Heart right ventricle (tissue), 16 donors: ENCODE measurements at regions not wholly inside any gene's neighbourhood (a gene's known extent, or its start where the extent isn't known, plus 50 kb on each side); places are given as distances from the start of the nearest gene placed in this dataset.

Experiments used
- ATAC-seq, 8 donors: fragments of 200-7000 bp; cut with Tn5 transposase; one replicate each; pipeline ENCODE4 v1.9.1; 2020; ENCODE audit warnings: mild to moderate bottlenecking in 8 of 8, moderate library complexity in 8 of 8, moderate number of reproducible peaks in 1 of 8
- DNase-seq, 2 donors: peaks; one replicate each; pipeline ENCODE4 v3.0.0-alpha.2; 2020
- H3K27ac ChIP-seq, 10 donors: fragments of 200-600 bp; sonication (generic) in 2 of 10; one replicate each; pipeline versions ENCODE4 v1.5.0 to v1.8.0; 2020 to 2022; ENCODE audit warnings: mild to moderate bottlenecking in 3 of 10
- H3K27me3 ChIP-seq, 7 donors: fragments of 200-600 bp; one replicate each; pipeline ENCODE4 v1.8.0; 2021 to 2022; ENCODE audit warnings: mild to moderate bottlenecking in 2 of 7
- H3K36me3 ChIP-seq, 9 donors: fragments of 200-600 bp; sonication (generic) in 1 of 9; one replicate each; pipeline versions ENCODE4 v1.5.0 to v1.8.0; 2020 to 2022; ENCODE audit warnings: mild to moderate bottlenecking in 2 of 9
- H3K4me1 ChIP-seq, 9 donors: fragments of 200-600 bp; sonication (generic) in 1 of 9; one replicate each; pipeline versions ENCODE4 v1.5.0 to v1.8.0; 2020 to 2022; ENCODE audit warnings: mild to moderate bottlenecking in 4 of 9
- H3K4me3 ChIP-seq, 10 donors: fragments of 200-600 bp; sonication (generic) in 2 of 10; one replicate each; pipeline versions ENCODE4 v1.5.0 to v1.8.0; 2020 to 2022; ENCODE audit warnings: mild to moderate bottlenecking in 7 of 10, moderate library complexity in 2 of 10
- H3K9me3 ChIP-seq, 11 donors: fragments of 200-600 bp in 10 of 11; sonication (generic) in 2 of 11; one replicate each; pipeline versions ENCODE4 v1.5.0 to v1.8.0; 2013 to 2022; ENCODE audit warnings: mild to moderate bottlenecking in 2 of 11, control low read depth in 1 of 11, moderate library complexity in 1 of 11
- WGBS, 2 donors: extraction: QIAGEN DNeasy Blood & Tissue Kit; methylation state at CpG; one replicate each; pipeline ENCODE4 v1.1.7; 2013; ENCODE audit warnings: inconsistent platforms in 1 of 2; 5-methylcytosine and 5-hydroxymethylcytosine counted together
- intact Hi-C, 10 donors: fragments of 100-400 bp; cut with DNase I; formaldehyde crosslinking; loops; one replicate each; pipeline versions ENCODE4 v1.11.1 to v1.14.2; 2022
- TF ChIP-seq, protein P1 (sequence below), 9 donors: fragments of 200-600 bp; sonication (generic) in 2 of 9; IDR thresholded peaks; one replicate each; pipeline versions ENCODE4 v1.5.0 to v1.8.0; 2021 to 2022; ENCODE audit warnings: antibody characterized with exemption in 9 of 9, mild to moderate bottlenecking in 5 of 9, moderate library complexity in 1 of 9
- donor health status: Arrhythmogenic right ventricular cardiomyopathy.
- donor health status: ischemic (EF 13 %, LVEDD 7.1; RV severe dilation, severe dysfunction).
- donor health status: healthy with polysubstance abuse.
- donor health status: DM: no; HTN: yes; CAD: no.
- donor health status: DM: no; HTN: no; CAD: no.
- donor health status: ischemic (EF 25% LVEDD 6.9; RV normal size, moderate dysfunction).
- donor health status: ischemic (EF 25% LVEDD 5.7; RV mildly dilated, moderate dysfunction).
- donor health status: healthy.
- donor health status: DM: yes; HTN: yes; CAD: no.
- donor health status: Ischemic cardiomyopathy.
- donor health status: ischemic (EF 35%, LVEDD 5.7; RV mildly dilated, moderate dysfunction).
- donor health status: nonischemic (EF 11% LVEDD 7.7; RV severe dilation, severe dysfunction).
- donor health status: DM: yes; HTN: yes; CAD: no.
- donor health status: PGD.
- donor health status: ischemic (EF 29% LVEDD 5.4; RV normal size, mild dysfunction).
- donor health status: nonischemic (EF 23%, LVEDD 6.1; RV moderate dilation, normal function).

DNA sequence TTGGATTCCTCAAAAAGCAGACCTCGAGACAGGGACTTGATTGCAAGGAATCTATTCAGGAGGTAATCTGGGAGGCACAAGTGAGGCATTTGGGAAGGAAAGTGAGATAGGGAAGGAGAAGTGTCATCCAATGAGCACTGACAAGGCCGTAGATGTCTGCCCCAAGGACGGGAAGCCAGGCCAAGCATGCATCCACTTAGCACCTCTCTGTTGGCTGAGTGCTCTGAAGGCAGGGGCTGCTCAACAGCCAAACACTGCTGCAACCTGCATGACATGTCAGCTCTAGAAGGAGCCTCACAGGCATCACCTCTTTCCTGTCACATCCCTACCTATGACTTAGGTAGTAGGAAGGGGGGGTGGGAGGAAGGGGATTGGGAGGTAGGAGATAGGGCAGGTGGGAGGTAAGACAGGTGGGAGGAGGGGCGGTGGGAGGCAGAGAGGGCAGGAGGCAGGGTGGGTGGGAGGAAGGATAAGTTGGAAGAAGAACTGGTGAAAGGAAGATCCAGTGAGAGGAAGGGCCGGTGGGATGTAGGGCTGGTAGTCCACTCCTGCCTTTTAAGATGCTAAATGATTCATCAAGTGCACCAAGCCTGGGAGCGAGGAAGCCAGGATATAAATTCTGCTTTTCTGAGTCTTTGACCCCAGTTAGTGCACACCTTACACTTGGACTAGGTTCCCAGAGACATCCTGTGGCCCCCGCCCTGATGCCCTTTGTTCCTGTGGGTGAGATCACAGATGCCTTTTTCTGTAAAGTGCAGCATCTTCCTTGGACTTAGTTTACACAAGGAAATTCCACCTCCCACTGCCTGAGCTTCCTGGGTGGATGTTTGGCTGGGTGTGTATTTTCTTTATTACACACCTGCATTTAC is 83.8 kb upstream of the NXT1 start:
- WGBS, 2 donors = 74 to 78% methylated on average over 7 of the region's 7 CpGs
- intact Hi-C loops = no loop called here
- TF ChIP-seq, protein P1, sequence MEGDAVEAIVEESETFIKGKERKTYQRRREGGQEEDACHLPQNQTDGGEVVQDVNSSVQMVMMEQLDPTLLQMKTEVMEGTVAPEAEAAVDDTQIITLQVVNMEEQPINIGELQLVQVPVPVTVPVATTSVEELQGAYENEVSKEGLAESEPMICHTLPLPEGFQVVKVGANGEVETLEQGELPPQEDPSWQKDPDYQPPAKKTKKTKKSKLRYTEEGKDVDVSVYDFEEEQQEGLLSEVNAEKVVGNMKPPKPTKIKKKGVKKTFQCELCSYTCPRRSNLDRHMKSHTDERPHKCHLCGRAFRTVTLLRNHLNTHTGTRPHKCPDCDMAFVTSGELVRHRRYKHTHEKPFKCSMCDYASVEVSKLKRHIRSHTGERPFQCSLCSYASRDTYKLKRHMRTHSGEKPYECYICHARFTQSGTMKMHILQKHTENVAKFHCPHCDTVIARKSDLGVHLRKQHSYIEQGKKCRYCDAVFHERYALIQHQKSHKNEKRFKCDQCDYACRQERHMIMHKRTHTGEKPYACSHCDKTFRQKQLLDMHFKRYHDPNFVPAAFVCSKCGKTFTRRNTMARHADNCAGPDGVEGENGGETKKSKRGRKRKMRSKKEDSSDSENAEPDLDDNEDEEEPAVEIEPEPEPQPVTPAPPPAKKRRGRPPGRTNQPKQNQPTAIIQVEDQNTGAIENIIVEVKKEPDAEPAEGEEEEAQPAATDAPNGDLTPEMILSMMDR (IDR thresholded peaks at IDR 0.05) = no peak
- Histone ChIP-seq H3K9me3 (peaks cover 0 to 6% (median 0%) of the 10 kb centered on the region in 11 donors), H3K36me3 (no peaks in the 10 kb centered on the region), H3K27me3 (no peaks in the 10 kb centered on the region), H3K4me1 (peaks cover 5 to 33% (median 15%) of the 10 kb centered on the region in 9 donors), H3K4me3 (no peak overlapping the region), H3K27ac (no peak overlapping the region)
- DNase-seq (no peak), ATAC-seq (peak in 1 of 8 donors; percentile 43)

DNA sequence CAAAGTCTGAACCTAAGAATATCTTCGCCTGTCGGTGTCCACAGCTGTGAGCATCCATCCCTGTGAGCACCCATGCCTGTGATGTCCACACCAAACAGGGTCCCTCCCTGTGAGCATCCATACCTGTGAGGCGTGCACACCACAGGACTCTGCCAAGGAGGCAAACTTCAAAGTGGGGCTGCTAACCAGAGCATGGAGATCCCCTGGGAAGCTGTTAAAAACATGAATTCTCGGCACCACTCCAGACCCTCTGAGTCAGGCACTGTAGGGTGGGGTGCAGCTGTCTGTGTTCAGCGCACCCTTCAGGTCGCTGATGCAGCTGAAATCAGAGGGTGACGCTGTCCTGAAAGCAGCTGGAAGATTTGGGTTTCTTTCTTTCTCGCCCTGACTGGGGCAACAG is 85.4 kb upstream of the NXT1 start:
- Histone ChIP-seq H3K36me3 (no peaks in the 10 kb centered on the region), H3K9me3 (peaks cover 0 to 6% (median 0%) of the 10 kb centered on the region in 11 donors), H3K27ac (no peak overlapping the region), H3K4me3 (no peak overlapping the region), H3K27me3 (no peaks in the 10 kb centered on the region), H3K4me1 (peaks cover 2 to 24% (median 13%) of the 10 kb centered on the region in 9 donors)
- ATAC-seq (peak in 1 of 8 donors; percentile 11), DNase-seq (no peak)
- intact Hi-C loops = no loop called here
- TF ChIP-seq, protein P1 (IDR thresholded peaks at IDR 0.05) = no peak
- 84 to 87% methylated on average over 8 of the region's 8 CpGs for WGBS, 2 donors

DNA sequence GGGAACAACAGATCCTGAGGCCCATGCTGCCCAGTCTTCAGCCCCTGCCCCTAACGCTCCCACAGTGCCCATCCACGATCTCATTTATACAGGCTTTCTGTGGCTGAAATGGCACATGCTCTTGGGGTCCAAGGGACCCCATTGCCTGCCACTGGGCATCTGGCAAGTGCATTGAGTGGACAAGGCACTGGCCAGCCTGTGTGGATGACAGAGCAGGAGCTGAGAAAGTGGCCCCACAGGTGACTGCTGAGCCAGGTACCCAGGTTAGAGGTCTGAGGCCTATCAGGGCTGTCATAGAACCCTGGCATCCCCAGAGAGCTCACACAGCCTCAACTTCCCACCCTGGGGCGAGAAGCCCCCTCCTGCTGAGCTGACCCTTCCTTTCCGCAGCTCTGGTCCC is 86.0 kb upstream of the NXT1 start:
- WGBS, 2 donors = 85 to 99% methylated on average over 4 of the region's 4 CpGs
- TF ChIP-seq, protein P1 (IDR thresholded peaks at IDR 0.05) = no peak
- intact Hi-C loops = no loop called here
- DNase-seq = no peak
- H3K36me3 ChIP-seq = no peaks in the 10 kb centered on the region
- peaks cover 0 to 6% (median 0%) of the 10 kb centered on the region in 11 donors for H3K9me3 ChIP-seq
- no peaks in the 10 kb centered on the region for H3K27me3 ChIP-seq
- H3K4me1 ChIP-seq = peaks cover 0 to 17% (median 6%) of the 10 kb centered on the region in 9 donors
- ATAC-seq = no peak
- no peak overlapping the region for H3K4me3 ChIP-seq
- no peak overlapping the region for H3K27ac ChIP-seq

DNA sequence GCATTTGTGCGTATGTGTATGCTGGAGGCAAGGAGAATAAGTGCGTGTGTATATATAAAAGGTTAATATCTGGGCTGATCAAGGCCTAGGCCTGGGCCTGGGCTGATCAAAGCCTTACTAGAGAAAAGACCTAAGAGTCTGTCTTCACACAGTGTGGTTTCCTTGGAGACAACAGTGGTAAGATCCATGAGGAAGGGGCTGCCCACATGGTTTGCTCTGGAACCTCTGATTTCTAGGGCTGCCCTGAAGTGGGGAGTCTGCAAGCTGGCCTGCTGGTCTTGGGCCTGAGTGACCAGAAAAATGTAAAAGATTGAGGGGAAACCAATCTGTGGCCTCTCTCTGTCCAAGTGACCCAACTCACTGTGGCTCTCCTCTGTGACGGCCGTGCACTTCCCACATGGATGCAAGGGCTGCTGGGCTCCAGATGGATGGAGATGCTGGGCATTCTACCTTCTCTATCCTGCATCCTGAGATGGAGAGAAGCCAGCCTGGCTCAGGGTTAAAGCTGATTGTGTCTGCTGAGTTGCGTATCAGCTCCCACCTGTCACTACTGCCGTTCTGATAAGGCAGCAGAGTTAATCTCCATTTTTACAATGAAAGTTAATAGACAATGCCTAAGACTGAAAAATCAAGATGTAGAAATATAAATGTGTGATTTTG is 90.3 kb upstream of the NXT1 start:
- WGBS, 2 donors = 85 to 91% methylated on average over 6 of the region's 6 CpGs
- H3K27me3 ChIP-seq = peaks cover 0 to 9% (median 0%) of the 10 kb centered on the region in 7 donors
- peaks cover 0 to 6% (median 0%) of the 10 kb centered on the region in 11 donors for H3K9me3 ChIP-seq
- H3K36me3 ChIP-seq = no peaks in the 10 kb centered on the region
- H3K27ac ChIP-seq = no peak overlapping the region
- intact Hi-C loops = no loop called here
- peaks cover 17 to 43% (median 30%) of the 10 kb centered on the region in 9 donors for H3K4me1 ChIP-seq
- TF ChIP-seq, protein P1 (IDR thresholded peaks at IDR 0.05) = no peak
- DNase-seq (no peak), ATAC-seq (no peak)
- H3K4me3 ChIP-seq = no peak overlapping the region
